NCI-H524 treated with DMSO at 0.1 percent for 48 hours (cell line): ENCODE measurements at regions not wholly inside any gene's neighbourhood (a gene's known extent, or its start where the extent isn't known, plus 50 kb on each side); places are given as distances from the start of the nearest gene placed in this dataset.
"Not testable (repeated sequence)": the region's sequence is repeated elsewhere in the genome, so short reads cannot be mapped to it uniquely, and the experiment has no call there.

Experiments used
- DNase-seq: peaks from one replicate; lab custom pipeline; 2025; lab: John Stamatoyannopoulos, UW

GRCh38 chr3:38966811-38967692 lies 84.7 kb downstream of the SCN11A start:
- no peak for DNase-seq

GRCh38 chr3:38964646-38965045 lies 87.1 kb downstream of the SCN11A start:
- DNase-seq = no peak

DNA sequence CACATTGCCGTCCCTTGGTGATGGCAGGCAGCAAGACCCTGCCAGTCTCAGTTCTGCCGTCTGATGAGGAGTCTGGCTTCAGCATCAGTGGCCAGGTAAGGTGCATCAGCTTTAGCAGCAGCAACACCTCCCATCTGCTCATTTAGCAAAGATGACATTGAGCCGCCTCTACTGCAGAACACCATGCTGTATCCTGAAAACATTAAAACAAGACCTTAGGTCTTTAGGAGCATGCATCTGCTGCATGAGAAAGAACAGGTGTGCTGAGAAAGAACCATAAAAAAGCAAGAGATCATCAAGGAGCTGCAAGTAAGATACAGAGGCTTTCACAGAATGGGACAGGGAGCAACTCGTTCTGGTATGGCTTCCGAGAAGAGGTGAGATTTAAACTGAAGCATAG lies 87.5 kb downstream of the SCN11A start:
- no peak for DNase-seq

GRCh38 chr3:38960953-38961622 lies 90.7 kb downstream of the SCN11A start:
- DNase-seq = peak; percentile 28

- DNase-seq = peak; percentile 94
Observed at GRCh38 chr3:38960042-38960622, 91.6 kb downstream of the SCN11A start.

DNA sequence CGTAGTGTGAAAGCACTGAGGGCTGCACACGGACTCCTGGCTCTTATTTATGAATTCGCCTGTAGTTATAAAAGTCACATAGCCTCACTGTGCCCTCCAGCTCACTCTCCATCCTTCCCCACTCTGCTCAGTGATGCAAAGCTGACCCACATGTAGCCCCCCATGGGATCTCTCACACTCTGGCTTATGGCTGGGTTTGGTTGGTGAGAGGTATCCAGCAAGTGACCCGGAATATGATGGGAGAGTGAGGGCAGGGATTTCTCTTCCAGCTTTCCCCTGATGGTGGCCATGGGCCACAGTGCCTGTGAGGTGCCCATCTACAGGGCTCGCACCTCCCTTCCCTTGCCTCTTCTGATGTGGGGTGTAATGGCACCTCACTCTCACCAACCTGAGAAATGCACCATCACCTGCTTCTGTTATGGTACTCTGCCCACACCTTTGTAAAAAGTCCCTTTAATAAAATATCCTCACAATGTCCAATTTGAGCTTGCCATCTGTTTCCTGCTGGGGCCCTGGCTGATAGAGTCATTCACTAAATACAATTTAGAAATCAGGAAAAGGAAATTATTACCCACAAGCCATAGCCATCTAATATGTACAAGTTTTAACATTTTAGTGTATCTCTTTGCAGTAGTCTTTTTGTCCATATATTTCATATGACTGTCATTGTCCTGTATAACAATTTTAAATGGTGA lies 93.6 kb downstream of the SCN11A start:
- DNase-seq = no peak

DNA sequence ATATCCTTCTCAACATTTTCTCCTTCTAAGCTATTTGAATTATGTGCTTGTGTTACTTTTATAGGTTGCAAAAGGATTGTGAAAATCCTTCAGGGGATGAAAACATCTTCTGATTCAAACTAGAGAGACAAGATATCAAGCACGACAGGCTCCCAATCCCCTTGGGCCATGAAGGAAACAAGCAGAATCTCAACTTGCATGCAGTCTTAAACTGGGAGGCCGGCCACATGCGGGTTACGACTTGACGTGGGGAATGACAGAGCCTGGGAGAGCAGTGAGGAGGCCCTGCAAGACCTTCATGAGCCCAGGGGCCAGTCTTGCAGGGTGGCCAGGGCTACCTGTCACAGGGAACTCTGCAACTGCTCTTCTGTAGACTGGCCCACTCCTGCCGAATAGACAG lies 94.4 kb downstream of the SCN11A start:
- DNase-seq = no peak

- no peak for DNase-seq
Observed at GRCh38 chr3:38952721-38953120, 99.0 kb downstream of the SCN11A start.

- DNase-seq = not testable (repeated sequence)
Observed at GRCh38 chr3:38951167-38951566, 100.6 kb downstream of the SCN11A start.

DNA sequence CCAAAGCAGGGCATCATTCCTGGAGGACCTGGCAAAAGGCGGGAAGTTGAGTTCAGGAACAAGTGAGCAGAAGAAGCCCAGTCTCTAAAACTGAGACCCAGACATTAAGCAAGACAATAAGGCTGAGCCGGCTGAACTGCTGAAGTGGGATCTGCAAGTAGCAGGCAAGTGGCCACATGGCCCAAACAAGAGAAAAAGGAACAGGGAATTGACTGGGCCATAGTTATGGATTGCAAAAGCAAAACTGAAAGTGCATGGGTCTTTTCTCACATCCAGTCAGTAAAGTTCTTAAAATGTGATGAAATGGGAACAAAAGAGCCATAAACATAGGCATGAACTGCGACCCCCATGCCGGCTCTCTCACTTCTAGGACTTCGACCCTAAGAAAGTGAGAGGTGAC lies 101.2 kb downstream of the SCN11A start:
- DNase-seq = no peak

DNA sequence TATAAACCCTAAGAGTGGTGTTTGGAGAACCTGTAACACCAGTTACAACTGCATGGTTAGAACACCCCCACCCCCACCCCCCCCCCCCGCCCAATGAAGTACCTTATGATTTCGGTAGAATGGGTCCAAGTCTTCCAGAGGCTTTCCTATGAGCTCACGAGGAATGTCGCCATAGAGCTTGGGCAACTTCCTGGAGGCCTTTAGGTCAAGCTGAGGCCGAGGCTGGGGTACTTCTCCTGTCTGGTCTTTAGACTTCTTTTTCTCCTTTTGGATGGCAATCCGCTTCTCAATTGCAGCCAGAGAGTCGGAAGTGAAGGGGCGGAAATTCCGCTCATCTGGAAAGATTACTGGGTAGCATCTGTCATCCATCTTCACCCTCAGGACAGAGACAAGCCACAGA lies 101.8 kb downstream of the SCN11A start:
- no peak for DNase-seq

- DNase-seq = no peak
Observed at GRCh38 chr3:38940394-38940793, 111.3 kb downstream of the SCN11A start.

- no peak for DNase-seq
Observed at GRCh38 chr3:38925351-38925750, 109.3 kb upstream of the SCN10A start.

- no peak for DNase-seq
Observed at GRCh38 chr3:38916706-38917105, 100.7 kb upstream of the SCN10A start.

- no peak for DNase-seq
Observed at GRCh38 chr3:38907426-38907825, 91.4 kb upstream of the SCN10A start.

DNA sequence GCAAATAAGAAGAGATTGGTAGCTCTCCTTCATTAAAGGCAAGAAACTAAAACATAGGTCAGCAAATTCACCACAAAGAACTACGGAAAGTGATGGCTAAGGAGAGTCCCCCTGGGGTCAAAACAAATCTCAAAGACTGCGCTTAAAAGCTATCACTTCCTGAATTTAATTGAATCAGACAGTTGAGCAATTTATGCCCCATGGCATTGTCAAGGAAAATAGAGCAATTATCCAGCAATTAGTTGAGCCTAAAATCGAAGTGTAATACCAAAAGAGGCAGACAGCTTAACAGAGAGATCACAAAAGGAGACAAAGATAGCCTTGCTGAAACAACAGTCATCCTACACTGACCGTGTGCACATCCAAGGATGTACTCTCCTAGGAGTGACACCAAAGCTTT lies 74.4 kb upstream of the SCN10A start:
- DNase-seq = no peak

- no peak for DNase-seq
Observed at GRCh38 chr3:38878646-38879045, 62.6 kb upstream of the SCN10A start.
